HepG2 (cell line): ENCODE measurements at regions not wholly inside any gene's neighbourhood (a gene's known extent, or its start where the extent isn't known, plus 50 kb on each side); places are given as distances from the start of the nearest gene placed in this dataset.

ENCODE experiments used
- FOXA1 ChIP-seq, 2 experiments: fragments of 450-650 bp in 1 of 2; sonication (generic) in 1 of 2; formaldehyde crosslinking in 1 of 2; IDR thresholded peaks; 2 replicates each; pipeline versions ENCODE4 v1.4.0 to v1.6.1; 2016 to 2020; ENCODE audit warnings: missing genetic modification reagents in 1 of 2
- HIVEP1 ChIP-seq: sonication (generic); formaldehyde crosslinking; IDR thresholded peaks from 2 replicates; pipeline ENCODE4 v1.4.0; 2020; ENCODE audit warnings: mild to moderate bottlenecking, missing genetic modification reagents
- MAFK ChIP-seq, 2 experiments: IDR thresholded peaks in 1 of 2; conservative IDR thresholded peaks in 1 of 2; 2 replicates each; pipeline ENCODE4 v1.6.1; 2011; ENCODE audit warnings: improper control_type of control experiment in 2 of 2, low read length in 2 of 2
- ZNF513 ChIP-seq: sonication (generic); formaldehyde crosslinking; conservative IDR thresholded peaks from 2 replicates; pipeline ENCODE4 v1.5.0; 2020; ENCODE audit warnings: missing genetic modification reagents
- ZNF572 ChIP-seq: sonication (generic); formaldehyde crosslinking; IDR thresholded peaks from 2 replicates; pipeline ENCODE4 v1.5.1; 2020; ENCODE audit warnings: mild to moderate bottlenecking, missing genetic modification reagents

- TF ChIP-seq FOXA1 (IDR thresholded peaks at IDR 0.05) (no peak), FOXA1 (CRISPR knock-in tag; IDR thresholded peaks at IDR 0.05) (no peak), ZNF572 (CRISPR knock-in tag) (no peak), ZNF513 (CRISPR knock-in tag) (no peak), HIVEP1 (CRISPR knock-in tag) (no peak), MAFK (conservative IDR thresholded peaks at IDR 0.05 in 1 of 2, IDR thresholded peaks at IDR 0.05 in 1 of 2; ENCODE audit: low read length in 2 of 2) (no peak)
These were observed 197.9 kb downstream of the HRH4 start for GRCh38 chr18:24658302-24658701.
